Stimulated activated naive CD8-positive, alpha-beta T cell treated with anti-CD3 and anti-CD28 coated beads, Interleukin-15, Interleukin-2, amounts not matched to agents 100 ng/mL and 50 ng/mL, for 24 hours (primary cell): ENCODE measurements at regions not wholly inside any gene's neighbourhood (a gene's known extent, or its start where the extent isn't known, plus 50 kb on each side); places are given as distances from the start of the nearest gene placed in this dataset.

Experiments used
- H3K27ac Mint-ChIP-seq: one replicate; pipeline ENCODE4 v1.8.0; 2021; ENCODE audit warnings: mild to moderate bottlenecking, mixed read lengths
- H3K27me3 Mint-ChIP-seq: one replicate; pipeline ENCODE4 v1.8.0; 2021; ENCODE audit warnings: mixed read lengths
- H3K36me3 Mint-ChIP-seq: one replicate; pipeline ENCODE4 v1.8.0; 2021; ENCODE audit warnings: low read depth, mixed read lengths
- H3K4me1 Mint-ChIP-seq: one replicate; pipeline ENCODE4 v1.8.0; 2021; ENCODE audit warnings: low read depth, mixed read lengths
- H3K4me3 Mint-ChIP-seq: one replicate; pipeline ENCODE4 v1.8.0; 2021; ENCODE audit warnings: mild to moderate bottlenecking, mixed read lengths
- H3K9me3 Mint-ChIP-seq: one replicate; pipeline ENCODE4 v1.8.0; 2021; ENCODE audit warnings: mixed read lengths

GRCh38 chr15:99921101-99921500 lies 187.9 kb upstream of the LYSMD4 start:
- no peak overlapping the region for H3K4me3 Mint-ChIP-seq
- H3K9me3 Mint-ChIP-seq: no peaks in the 10 kb centered on the region
- peaks cover 50% of the 10 kb centered on the region for H3K27me3 Mint-ChIP-seq
- H3K27ac Mint-ChIP-seq: no peak overlapping the region
- peaks cover 3% of the 10 kb centered on the region for H3K4me1 Mint-ChIP-seq
- H3K36me3 Mint-ChIP-seq: no peaks in the 10 kb centered on the region

GRCh38 chr15:99918072-99918471 lies 184.8 kb upstream of the LYSMD4 start:
- no peaks in the 10 kb centered on the region for H3K36me3 Mint-ChIP-seq
- peaks cover 34% of the 10 kb centered on the region for H3K27me3 Mint-ChIP-seq
- no peaks in the 10 kb centered on the region for H3K9me3 Mint-ChIP-seq
- no peaks in the 10 kb centered on the region for H3K4me1 Mint-ChIP-seq
- H3K4me3 Mint-ChIP-seq: no peak overlapping the region
- no peak overlapping the region for H3K27ac Mint-ChIP-seq

DNA sequence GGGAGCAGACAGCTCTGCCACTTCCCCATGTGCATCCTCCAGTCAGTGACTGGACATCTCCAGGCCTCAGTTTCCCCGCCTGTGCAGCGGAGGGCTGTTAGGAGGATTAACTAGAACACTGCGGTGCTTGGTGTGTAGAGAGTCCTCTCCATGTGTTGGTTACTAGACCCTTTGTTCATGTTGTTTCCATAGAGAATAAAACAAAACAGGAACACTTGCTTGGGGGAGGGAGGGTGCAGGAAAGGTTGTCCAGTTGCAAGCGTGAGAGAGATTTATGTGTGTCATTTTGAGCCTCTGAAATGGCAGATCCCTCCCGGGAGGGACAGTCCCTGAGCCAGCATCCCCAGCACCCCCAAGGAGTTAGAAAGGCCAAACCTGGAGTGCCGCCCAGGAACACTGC lies 184.0 kb upstream of the LYSMD4 start:
- Mint-ChIP-seq H3K27me3 (peaks cover 34% of the 10 kb centered on the region), H3K27ac (no peak overlapping the region), H3K4me1 (no peaks in the 10 kb centered on the region), H3K36me3 (no peaks in the 10 kb centered on the region), H3K9me3 (no peaks in the 10 kb centered on the region), H3K4me3 (no peak overlapping the region)

- Mint-ChIP-seq H3K36me3 (no peaks in the 10 kb centered on the region), H3K27ac (no peak overlapping the region)
Observed at GRCh38 chr15:99916668-99917223, 183.5 kb upstream of the LYSMD4 start.

GRCh38 chr15:99914723-99915122 lies 181.5 kb upstream of the LYSMD4 start:
- no peaks in the 10 kb centered on the region for H3K36me3 Mint-ChIP-seq
- no peak overlapping the region for H3K27ac Mint-ChIP-seq
- H3K4me1 Mint-ChIP-seq: peaks cover 4% of the 10 kb centered on the region

More at GRCh38 chr15:99916668-99917223, 183.5 kb upstream of the LYSMD4 start:
- Mint-ChIP-seq H3K27me3 (peaks cover 29% of the 10 kb centered on the region), H3K4me3 (no peak overlapping the region), H3K9me3 (no peaks in the 10 kb centered on the region), H3K4me1 (peaks cover 4% of the 10 kb centered on the region)

GRCh38 chr15:99911816-99912215 lies 178.6 kb upstream of the LYSMD4 start:
- Mint-ChIP-seq H3K4me3 (no peak overlapping the region), H3K27me3 (peaks cover 4% of the 10 kb centered on the region), H3K4me1 (peaks cover 4% of the 10 kb centered on the region), H3K27ac (no peak overlapping the region), H3K9me3 (no peaks in the 10 kb centered on the region), H3K36me3 (no peaks in the 10 kb centered on the region)

More at GRCh38 chr15:99914723-99915122, 181.5 kb upstream of the LYSMD4 start:
- Mint-ChIP-seq H3K27me3 (peaks cover 17% of the 10 kb centered on the region), H3K9me3 (no peaks in the 10 kb centered on the region), H3K4me3 (no peak overlapping the region)

GRCh38 chr15:99909592-99910295 lies 176.5 kb upstream of the LYSMD4 start:
- H3K4me3 Mint-ChIP-seq: no peak overlapping the region
- no peaks in the 10 kb centered on the region for H3K27me3 Mint-ChIP-seq
- H3K36me3 Mint-ChIP-seq: no peaks in the 10 kb centered on the region
- no peak overlapping the region for H3K27ac Mint-ChIP-seq
- H3K9me3 Mint-ChIP-seq: no peaks in the 10 kb centered on the region
- peaks cover 4% of the 10 kb centered on the region for H3K4me1 Mint-ChIP-seq

GRCh38 chr15:99907698-99908097 lies 174.5 kb upstream of the LYSMD4 start:
- Mint-ChIP-seq H3K4me3 (no peak overlapping the region), H3K9me3 (no peaks in the 10 kb centered on the region), H3K36me3 (no peaks in the 10 kb centered on the region), H3K27ac (no peak overlapping the region), H3K4me1 (peaks cover 4% of the 10 kb centered on the region), H3K27me3 (no peaks in the 10 kb centered on the region)

DNA sequence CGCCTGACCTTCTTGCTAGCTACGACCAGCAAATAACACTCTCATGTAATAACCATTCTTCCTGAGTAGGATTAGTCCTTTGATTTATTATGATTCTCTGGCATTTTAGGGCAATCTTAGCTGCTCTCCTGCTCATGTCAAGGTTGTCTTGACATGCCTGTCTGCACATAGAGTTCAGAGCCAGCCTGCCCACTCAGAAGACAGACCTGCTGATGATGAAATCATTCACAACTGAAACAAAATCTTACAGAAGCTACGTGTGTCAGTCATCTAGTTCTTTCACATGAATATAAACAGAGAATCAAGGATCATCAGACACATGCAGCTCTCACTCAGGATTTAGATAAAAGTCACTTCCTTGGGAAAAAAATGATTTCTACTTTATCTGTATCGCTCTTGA lies 173.6 kb upstream of the LYSMD4 start:
- H3K27me3 Mint-ChIP-seq: no peaks in the 10 kb centered on the region
- no peaks in the 10 kb centered on the region for H3K36me3 Mint-ChIP-seq
- no peak overlapping the region for H3K27ac Mint-ChIP-seq
- H3K9me3 Mint-ChIP-seq: no peaks in the 10 kb centered on the region
- no peak overlapping the region for H3K4me3 Mint-ChIP-seq
- peaks cover 1% of the 10 kb centered on the region for H3K4me1 Mint-ChIP-seq

- no peaks in the 10 kb centered on the region for H3K36me3 Mint-ChIP-seq
- H3K27me3 Mint-ChIP-seq: no peaks in the 10 kb centered on the region
- no peak overlapping the region for H3K4me3 Mint-ChIP-seq
- H3K27ac Mint-ChIP-seq: no peak overlapping the region
- H3K9me3 Mint-ChIP-seq: no peaks in the 10 kb centered on the region
- no peaks in the 10 kb centered on the region for H3K4me1 Mint-ChIP-seq
Observed at GRCh38 chr15:99906311-99906710, 173.1 kb upstream of the LYSMD4 start.

- no peaks in the 10 kb centered on the region for H3K36me3 Mint-ChIP-seq
- no peak overlapping the region for H3K27ac Mint-ChIP-seq
- H3K4me1 Mint-ChIP-seq: no peaks in the 10 kb centered on the region
- no peak overlapping the region for H3K4me3 Mint-ChIP-seq
- H3K9me3 Mint-ChIP-seq: peaks cover 6% of the 10 kb centered on the region
- H3K27me3 Mint-ChIP-seq: no peaks in the 10 kb centered on the region
Observed at GRCh38 chr15:99902248-99902928, 169.2 kb upstream of the LYSMD4 start.

DNA sequence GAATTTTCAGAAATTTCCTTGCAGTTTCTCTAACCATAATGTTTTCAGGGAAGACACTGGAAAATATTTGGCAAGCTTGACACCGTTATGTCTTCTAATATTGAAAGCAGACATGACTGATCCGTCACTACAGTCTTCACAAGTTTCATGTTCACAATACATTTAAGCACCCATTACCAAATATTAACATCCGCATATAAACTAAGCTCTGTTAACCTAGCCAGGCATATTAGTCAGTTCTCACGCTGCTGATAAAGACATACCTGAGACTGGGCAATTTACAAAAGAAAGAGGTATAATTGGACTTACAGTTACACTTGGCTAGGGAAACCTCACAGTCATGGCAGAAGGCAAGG lies 162.7 kb upstream of the LYSMD4 start:
- Mint-ChIP-seq H3K36me3 (no peaks in the 10 kb centered on the region), H3K27ac (no peak overlapping the region), H3K27me3 (no peaks in the 10 kb centered on the region), H3K9me3 (peaks cover 6% of the 10 kb centered on the region), H3K4me1 (no peaks in the 10 kb centered on the region), H3K4me3 (no peak overlapping the region)

DNA sequence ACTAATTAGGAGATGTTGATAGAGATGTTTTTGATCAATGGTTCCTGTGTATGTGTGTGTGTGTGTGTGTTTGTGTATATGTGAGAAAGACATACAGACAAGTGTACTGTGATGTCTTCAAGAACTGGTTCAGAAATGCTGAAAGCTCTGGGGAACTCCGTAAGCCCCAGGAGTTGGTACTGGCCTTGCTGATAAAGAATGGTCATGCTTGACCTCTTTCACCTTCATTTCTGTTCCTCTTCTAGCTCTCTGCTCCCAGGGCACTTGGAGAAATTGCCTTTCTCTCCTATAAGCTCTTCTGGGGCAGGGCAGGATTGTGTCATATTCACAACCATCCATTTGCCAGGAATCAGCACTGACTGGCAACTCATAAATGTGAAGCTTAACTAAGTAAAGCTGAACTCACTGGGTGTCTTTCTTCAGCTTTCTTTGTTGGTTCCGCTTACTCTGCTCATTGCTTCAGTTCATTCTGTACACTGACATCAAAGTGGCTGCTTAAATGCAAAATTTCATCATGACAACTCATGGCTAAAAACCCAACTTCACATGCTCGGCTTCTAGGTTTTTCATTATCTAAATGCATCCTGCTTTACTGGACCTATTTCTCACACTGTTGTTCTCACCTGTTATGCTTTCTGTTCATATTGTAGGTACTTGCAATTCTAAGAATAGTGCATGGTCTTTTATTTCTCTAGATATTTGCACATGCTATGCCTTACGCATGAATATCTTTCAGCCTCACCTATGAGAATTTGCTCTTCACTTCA lies 162.1 kb upstream of the LYSMD4 start:
- H3K36me3 Mint-ChIP-seq: no peaks in the 10 kb centered on the region
- no peak overlapping the region for H3K27ac Mint-ChIP-seq
- no peaks in the 10 kb centered on the region for H3K4me1 Mint-ChIP-seq
- H3K27me3 Mint-ChIP-seq: no peaks in the 10 kb centered on the region
- H3K9me3 Mint-ChIP-seq: peaks cover 6% of the 10 kb centered on the region
- H3K4me3 Mint-ChIP-seq: no peak overlapping the region

- Mint-ChIP-seq H3K36me3 (peaks cover 14% of the 10 kb centered on the region), H3K27ac (no peak overlapping the region), H3K4me1 (no peaks in the 10 kb centered on the region), H3K27me3 (no peaks in the 10 kb centered on the region), H3K4me3 (no peak overlapping the region), H3K9me3 (no peaks in the 10 kb centered on the region)
Observed at GRCh38 chr15:99878835-99879234, 145.6 kb upstream of the LYSMD4 start.

- H3K27me3 Mint-ChIP-seq: no peaks in the 10 kb centered on the region
- no peaks in the 10 kb centered on the region for H3K36me3 Mint-ChIP-seq
- no peaks in the 10 kb centered on the region for H3K9me3 Mint-ChIP-seq
- H3K4me1 Mint-ChIP-seq: no peaks in the 10 kb centered on the region
- no peak overlapping the region for H3K27ac Mint-ChIP-seq
- no peak overlapping the region for H3K4me3 Mint-ChIP-seq
Observed at GRCh38 chr15:99873451-99873850, 140.2 kb upstream of the LYSMD4 start.
